HG03342 (cell line): ENCODE measurements at regions not wholly inside any gene's neighbourhood (a gene's known extent, or its start where the extent isn't known, plus 50 kb on each side); places are given as distances from the start of the nearest gene placed in this dataset.
"Not testable (repeated sequence)": the region's sequence is repeated elsewhere in the genome, so short reads cannot be mapped to it uniquely, and the experiment has no call there.

Experiments
- ATAC-seq: cut with Tn5 transposase; IDR thresholded peaks from one replicate; pipeline ENCODE4 v1.9.1; 2021; ENCODE audit warnings: mild to moderate bottlenecking, moderate library complexity; ENCODE audit not compliant: unreplicated experiment

DNA sequence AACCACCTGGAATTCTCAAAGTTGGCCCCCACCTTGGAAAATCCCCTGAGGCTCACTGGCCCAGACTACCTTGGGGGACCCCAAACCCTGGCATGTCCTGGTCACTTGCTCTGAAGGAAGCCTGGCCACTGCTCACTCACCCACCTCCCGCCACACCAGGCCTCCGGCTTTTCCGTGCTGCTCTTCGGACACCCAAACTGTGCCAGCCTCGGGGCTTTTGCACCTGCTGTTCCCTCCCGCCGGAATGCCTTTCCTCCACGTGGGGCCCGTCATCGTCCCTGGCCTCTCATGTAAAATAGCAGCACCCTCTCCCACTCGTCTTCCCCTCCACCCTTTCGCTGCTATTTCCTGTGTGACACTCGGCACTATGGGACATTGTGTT lies 87.2 kb upstream of the NCOR2 start:
- no peak for ATAC-seq

- no peak for ATAC-seq
Measured at GRCh38 chr12:124653169-124653931, 85.9 kb upstream of the NCOR2 start.

- ATAC-seq, result no peak
Measured at GRCh38 chr12:124652661-124653060, 85.2 kb upstream of the NCOR2 start.

- no peak for ATAC-seq
Measured at GRCh38 chr12:124651516-124652273, 84.3 kb upstream of the NCOR2 start.

DNA sequence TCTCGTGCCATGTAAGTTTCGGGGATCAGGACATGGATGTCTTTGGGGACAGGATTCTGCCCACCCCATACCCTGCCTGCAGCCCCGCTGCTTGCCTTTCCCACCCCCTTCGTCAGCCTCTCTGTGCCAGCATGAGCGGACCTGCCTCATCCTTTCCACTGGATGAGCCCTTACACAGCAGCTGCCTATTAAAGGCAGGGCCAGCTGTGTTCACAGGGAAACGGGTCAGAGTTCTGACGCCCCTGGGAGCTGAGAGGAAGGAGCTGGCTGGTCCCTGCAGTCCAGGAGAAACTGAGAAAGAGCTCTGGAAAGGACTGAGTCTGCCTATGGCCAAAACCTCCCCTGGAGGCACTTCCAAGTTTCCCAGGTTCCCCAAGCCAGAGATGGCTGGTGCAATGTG lies 83.5 kb upstream of the NCOR2 start:
- no peak for ATAC-seq

GRCh38 chr12:124648710-124649384 lies 81.4 kb upstream of the NCOR2 start:
- ATAC-seq, result no peak

- no peak for ATAC-seq
Measured at GRCh38 chr12:124647316-124647715, 79.9 kb upstream of the NCOR2 start.

GRCh38 chr12:124646385-124647230 lies 79.2 kb upstream of the NCOR2 start:
- no peak for ATAC-seq

DNA sequence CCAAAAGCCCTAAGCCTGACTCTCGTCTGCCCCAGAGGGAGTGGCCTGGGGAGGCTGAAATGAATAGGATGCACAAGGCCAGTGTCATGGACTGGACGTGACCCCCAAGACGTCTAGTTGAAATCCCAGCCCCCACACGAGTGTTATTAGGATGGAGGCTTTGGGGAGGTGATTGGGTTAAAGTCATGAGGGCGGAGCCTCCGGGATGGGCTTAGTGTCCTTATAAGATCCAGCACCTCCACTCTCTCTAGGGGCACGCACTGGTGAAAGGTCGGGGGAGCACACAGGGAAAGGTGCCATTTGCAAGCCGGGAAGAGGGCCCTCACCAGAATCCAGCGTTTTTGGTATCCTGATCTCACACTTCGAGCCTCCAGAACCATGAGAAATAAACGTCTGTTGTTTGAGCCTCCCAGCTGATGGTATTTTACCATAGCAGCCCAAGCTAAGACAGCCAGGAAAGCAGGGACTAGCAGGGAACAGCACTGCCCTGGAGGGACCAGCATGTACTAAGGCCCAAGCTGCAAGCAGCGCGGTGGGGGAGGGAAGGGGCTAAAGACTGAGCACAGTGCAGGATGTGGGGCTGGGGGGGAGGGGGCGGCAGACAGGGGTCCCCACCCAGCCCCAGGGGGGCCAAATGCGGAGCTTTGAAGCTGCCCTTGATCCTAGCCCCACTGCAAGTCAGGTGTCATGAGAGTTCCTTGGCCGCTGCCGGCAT lies 78.3 kb upstream of the NCOR2 start:
- ATAC-seq, result no peak

- ATAC-seq, result not testable (repeated sequence)
Measured at GRCh38 chr12:124643768-124644167, 76.4 kb upstream of the NCOR2 start.

DNA sequence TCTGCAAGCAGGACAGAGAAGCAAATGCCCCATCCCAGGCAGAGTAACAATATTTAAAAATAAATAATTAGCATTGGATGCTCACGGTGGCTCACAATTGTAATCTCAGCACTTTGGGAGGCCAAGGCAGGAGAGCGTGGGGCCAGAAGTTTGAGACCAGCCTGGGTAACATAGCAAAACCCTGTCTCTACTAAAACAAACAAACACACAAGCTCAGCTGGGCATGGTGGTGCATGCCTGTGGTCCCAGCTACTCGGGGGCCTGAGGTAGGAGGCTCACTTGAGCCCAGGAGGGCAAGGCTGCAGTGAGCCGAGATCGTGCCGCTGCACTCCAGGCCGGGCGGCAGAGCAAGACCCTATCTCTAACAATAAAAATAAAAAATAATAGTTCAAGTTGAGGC lies 74.7 kb upstream of the NCOR2 start:
- ATAC-seq, result no peak

- no peak for ATAC-seq
Measured at GRCh38 chr12:124641591-124641990, 74.2 kb upstream of the NCOR2 start.

GRCh38 chr12:124640056-124640455 lies 72.6 kb upstream of the NCOR2 start:
- no peak for ATAC-seq

- ATAC-seq, result no peak
Measured at GRCh38 chr12:124639122-124639806, 71.9 kb upstream of the NCOR2 start.

DNA sequence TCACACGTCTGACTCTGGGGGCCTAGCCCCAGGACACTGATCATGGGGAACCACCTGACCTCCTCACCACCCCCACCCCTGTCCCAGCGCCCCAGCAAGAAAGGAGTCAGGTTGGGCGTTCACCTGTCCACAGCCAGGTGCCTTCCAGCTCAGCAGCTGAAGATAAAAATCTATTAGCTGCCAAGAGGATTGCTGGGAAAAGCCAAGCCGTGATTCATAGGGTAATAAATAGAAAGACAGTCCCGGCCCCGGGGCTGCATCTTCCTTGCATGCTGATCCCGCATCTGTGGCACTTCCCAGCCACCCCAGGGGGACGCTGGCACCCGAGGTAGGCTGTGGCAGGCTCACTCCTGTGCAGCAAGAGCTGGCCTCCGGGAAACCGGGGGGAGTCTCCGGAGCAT lies 70.2 kb upstream of the NCOR2 start:
- no peak for ATAC-seq

DNA sequence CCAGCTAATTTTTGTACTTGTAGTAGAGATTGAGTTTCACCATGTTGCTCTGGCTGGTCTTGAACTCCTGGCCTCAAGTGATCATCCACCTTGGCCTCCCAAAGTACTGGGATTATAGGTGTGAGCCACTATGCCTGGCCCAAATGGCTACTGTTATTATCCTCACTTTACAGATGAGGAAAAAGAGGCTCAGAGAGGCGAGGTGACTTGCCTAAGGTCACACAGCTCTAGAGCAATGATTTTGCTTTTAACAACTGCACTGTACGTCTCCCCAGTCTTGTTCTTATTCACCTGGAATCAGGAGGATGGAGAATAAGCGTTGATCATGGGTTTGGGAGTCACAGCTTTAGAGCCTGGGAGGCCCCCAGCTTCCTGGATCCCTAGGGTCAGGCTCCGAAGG lies 69.8 kb upstream of the NCOR2 start:
- ATAC-seq, result no peak

DNA sequence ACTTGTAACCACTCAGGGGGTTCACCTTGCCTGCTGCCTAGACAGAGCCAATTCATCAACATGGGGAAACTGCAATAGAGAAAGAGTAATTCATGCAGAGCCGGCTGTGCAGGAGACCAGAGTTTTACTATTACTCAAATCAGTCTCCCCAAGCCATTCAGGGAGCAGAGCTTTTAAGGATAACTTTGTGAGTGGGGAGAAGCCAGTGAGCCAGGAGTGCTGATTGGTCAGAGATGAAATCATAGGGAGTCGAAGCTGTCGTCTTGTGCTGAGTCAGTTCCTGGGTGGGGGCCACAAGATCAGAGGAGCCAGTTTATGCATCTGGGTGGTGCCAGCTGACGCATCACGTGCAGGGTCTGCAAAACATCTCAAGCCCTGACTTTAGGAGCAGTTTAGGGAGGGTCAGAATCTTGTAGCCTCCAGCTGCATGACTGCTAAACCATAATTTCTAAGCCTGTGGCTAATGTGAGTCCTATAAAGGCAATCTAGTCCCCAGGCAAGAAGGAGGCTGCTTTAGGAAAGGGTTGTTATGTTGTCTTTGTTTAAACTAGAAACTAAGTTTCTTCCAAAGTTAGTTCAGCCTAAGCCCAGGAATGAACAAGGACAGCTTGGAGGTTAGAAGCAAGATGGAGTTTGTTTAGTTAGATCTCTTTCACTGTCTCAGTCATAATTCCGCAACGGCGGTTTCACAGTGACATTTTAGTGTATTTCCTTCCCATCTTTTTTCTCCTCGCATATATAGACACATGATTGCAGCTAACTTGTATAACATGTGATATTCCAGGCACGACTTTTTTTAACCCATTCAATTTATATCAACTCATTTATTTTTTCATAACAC lies 68.9 kb upstream of the NCOR2 start:
- no peak for ATAC-seq

DNA sequence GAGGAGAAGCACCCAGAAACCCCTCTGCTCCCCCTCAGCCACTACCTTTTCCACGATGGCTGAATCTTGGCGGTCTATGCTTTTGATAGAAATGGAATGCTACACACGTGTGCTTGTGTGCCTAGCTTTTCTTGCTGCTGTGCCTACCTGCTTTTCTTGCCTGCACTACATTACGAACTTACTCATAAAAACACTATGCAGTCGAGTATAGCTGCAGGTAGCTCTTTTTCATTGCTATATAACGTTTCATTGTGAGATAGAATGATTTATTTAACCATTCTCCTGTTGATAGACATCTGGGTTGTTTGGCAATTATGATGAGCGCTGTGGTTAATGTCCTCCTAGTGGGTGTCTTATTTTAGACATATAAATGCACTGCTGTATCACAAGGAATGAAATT lies 67.9 kb upstream of the NCOR2 start:
- no peak for ATAC-seq
